GM20431 (cell line): ENCODE measurements at regions not wholly inside any gene's neighbourhood (a gene's known extent, or its start where the extent isn't known, plus 50 kb on each side); places are given as distances from the start of the nearest gene placed in this dataset.
"Not testable (repeated sequence)": the region's sequence is repeated elsewhere in the genome, so short reads cannot be mapped to it uniquely, and the experiment has no call there.

Source experiments
- in situ Hi-C: fragments of 300-500 bp; cut with MseI, MboI; formaldehyde crosslinking; loops from one replicate; pipeline ENCODE4 v1.15.0; 2020; ENCODE audit warnings: low sequenced_read_pairs; ENCODE audit not compliant: unreplicated experiment

DNA sequence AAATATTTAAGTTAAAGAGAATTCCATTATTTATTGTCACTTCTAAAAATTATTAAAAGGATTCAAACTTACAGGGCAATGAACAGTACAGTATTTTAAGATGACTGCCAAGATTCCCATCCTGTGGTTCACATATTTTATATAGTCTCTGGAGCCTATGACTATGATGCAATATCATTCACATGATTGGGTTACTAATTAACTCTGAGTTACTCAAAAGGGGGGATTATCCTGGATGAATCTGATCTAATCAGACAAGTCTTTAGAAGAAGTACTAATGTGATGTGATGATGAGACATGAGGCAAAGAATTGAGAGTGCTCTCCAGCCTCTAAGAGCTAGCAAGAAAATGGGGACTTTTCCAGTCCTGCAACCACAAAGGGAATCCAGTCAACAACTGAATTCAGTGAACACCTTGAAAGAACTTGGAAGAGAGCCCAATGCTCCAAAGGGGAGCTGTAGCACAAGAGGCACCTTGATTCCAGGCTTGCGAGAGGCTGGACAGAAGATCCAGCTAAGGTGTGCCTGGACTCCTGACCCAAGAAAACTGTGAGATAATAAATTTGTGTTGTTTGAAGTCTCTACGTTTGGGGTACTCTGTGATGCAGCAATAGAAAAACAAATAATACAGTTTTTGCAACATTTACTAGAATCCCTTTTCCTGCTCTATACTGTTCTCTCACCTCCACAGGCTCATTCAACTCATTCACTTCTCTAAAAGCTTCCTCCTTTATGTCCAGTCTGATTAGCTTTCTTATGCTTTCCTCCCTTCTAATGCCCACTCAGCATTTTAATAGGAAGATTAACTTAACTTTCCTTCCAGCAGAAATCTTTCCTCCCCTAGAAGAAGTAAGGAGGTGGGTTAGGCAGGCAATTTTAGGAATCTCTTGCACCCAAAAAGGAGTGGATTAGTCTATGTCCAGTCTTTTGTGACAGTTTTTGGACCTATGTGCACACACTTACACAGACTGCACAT, 133.8 kb upstream of the LCORL start:
- in situ Hi-C loops, result no loop called here

DNA sequence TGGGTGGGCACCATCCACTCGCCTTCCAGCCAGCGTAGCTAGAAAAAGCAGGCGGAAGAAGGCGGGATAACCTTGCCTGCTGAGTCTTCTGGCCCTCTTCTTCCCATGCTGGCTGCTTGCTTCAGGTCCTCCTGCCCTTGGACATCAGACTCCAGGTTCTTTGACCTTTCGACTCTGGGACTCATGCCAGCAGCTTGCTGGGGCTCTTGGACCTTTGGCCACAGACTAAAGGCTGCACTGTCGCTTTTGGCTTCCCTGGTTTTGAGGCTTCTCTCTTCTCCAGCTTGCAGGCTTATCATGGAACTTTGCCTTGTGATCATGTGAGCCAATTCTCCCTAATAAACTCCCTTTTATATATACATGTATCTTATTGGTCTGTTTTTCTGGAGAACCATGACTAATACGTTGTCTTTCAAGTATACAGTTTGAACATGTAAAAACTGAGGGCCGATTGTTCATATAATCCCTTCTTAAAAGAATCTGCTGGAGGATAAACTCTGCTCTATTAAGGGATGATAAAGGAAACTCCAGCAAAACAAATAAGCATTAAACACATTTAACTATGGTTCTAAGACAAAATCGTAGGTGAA, 116.6 kb upstream of the LCORL start:
- in situ Hi-C loops, result no loop called here

DNA sequence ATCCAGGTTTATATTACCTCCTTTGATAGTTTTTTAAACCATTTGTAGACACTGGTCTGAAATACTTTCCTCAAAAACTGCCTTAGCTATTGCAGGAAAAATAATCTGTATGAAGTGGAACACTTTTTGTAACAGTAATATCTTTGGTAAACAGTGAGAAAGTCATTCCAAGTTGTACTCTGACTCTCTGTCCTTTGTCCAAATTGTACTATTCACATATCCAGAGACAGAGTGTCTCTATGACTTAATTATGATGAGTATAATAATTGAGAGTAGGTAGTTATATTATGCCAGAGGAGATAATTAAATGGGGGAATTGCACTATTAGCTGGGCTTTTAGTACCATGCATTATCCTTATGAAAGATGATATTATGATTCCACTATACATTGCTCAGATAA, 112.6 kb upstream of the LCORL start:
- in situ Hi-C loops, result no loop called here

DNA sequence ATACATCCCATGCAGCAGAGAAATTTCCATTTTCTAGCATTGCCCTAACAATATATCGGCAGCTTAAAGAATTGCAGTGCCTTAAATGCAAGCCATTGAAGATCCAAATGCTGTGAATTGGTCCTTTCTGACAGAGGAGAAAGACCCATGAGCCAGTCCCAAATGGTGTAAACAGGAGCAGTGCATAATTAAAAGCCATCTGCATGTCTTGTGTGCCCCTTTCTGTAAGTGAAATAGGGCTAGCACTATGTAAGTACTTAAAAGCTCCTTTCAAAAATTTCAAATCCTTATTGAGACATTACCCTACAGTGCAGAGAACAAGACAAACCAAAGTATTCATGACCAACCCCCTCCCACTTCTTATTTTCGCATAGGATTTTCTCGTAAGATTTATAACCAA, 108.7 kb upstream of the LCORL start:
- in situ Hi-C loops, result no loop called here

DNA sequence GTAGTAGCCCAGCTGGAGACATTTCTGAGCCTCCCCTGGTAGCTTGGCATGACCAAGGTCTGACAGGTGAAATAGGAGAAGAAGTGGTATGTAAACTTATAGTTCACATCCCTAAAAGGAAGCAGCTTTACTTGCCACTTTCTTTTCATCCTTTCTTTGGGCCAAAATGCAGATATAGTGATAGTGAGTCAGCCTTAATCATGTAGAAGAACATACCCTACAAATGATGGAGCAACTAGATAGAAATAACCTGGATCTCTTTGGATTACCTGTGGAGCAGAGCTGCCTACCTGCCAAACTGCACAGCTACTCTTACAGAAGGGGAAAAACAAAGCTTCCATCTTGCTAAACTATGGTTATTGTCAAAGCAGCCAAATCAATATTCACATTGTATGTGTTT, 106.7 kb upstream of the LCORL start:
- in situ Hi-C loops, result no loop called here

DNA sequence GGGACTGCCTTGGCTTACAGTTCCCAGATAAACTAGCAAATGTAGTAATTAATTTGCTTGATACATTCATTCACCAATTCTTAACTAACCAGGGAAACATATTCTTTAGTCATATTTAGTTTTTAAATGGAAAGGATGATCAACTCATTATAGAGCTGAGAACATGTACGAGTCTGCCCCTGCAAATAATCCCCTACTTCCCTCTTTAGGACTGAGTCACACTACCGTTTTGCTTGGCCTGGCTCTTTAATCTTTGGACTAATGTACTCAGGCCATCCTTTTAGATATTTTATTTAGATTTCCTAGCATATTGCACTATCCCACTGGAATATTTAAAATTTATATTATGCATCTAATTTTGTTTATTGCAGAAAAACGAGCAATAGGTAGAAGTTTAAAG, 105.5 kb upstream of the LCORL start:
- in situ Hi-C loops, result no loop called here

DNA sequence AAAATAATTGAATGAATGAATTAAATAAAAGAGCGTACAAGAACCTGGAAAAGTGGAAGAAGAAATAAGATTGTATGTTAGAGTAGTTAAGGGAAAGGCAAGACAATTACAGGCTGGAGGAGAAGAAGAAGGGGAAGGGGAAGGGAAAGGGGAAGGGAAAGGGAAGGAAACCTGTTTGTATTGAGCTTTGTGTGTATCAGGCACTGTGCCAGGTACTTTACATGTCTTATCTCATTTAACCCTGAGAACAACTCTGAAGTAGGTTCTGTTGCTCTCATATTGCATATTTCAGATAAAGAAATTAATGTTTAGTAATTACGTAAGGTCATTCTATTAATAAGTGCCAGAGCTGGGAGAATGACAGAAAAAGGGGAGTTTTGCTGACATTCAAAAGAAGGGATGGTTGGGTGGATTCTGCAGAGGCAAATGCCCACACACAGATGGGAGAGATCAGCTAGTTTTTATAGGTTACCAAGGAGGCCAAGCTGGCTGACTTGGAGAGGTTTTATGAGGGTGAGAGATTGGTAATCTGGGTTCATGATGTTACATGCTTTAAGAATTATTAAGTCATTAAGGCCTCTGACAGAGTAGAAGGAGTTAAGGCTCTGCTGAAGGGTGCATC, 92.3 kb upstream of the LCORL start:
- in situ Hi-C loops, result no loop called here

DNA sequence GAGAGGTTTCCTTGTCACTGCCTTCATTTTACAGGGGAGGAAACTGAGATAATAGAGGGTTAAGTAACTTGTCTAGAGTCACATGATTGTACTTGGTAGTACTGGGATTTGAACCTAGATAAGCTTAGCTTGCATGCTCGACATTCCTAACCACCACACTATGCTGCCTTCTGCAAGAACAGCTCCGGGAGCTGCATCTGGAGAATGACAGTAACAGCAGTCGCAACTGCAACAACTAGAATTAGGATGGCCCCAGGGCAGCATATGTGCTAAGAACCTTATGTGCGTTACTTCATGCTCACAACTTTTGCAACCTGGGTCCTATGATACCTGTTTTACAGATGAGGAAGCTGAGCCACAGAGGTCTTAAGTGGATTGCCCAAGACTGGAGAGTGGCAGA, 89.5 kb upstream of the LCORL start:
- in situ Hi-C loops, result no loop called here

DNA sequence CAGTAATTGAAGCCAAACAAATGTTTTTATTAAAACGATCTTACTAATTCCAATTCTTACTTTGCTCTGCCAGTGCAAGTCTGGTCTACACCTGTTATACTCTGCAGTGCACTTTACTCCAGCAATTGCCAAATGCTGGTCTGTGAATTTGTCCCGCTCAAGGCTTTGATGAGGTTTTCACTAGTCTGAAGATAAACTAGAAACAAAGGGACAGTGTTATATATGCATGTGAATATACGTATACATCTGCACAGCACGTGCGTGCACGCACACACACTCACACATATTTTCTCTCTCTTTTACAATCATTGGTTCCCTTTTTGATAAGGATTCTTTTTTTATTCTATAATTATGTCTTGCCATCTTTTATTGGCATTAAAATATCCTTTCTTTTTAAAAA, 88.5 kb upstream of the LCORL start:
- in situ Hi-C loops, result no loop called here

DNA sequence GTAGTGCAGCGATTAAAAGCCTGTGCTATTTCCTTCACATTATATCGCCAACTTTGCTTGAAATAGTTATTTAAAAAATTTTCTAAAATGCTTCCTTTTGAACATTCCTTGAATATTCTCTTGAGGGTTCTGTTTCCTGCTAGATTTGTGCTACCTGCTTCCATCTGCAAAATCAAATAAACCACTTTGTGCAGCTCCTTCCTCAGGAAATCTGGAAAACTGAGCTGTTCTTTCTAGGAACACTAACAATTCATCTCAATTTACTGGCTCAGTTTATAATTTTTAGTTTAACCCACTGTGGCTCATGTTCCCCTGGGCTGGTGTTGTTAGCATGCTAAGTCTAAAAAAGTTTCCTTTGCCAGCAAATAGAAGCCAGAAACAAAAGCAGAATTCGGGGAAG, 88.1 kb upstream of the LCORL start:
- in situ Hi-C loops, result no loop called here

DNA sequence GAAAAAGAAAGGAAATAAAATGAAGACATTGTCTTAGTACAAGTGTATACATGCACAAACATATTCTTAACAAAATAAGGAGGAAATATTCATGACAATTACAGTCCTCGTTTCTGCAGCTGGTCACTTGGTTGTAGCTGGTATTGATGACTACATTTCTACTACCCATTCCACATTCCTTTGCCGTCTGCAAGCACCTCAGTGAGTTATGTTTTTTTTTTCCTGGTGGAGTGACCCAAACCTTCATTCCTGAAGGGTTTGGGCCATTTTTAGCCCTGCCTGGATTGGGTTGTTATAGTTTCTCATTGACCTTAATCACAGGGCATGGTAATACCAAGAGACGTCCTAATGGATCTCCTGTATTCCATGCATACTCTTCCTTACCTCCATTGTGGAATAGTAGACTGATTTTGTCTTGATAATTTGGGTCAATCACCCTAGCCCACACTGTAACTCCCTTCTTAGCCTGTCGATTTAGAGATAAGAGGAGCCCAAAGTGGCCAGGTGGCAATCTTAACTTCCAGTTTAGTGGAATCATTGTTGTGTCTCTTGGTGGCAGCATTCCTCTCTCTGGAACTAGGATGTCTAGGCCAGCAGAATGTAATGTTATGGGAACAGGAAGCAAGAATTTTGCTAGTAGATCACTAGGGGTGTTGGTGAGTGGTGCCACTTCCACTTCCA, 86.4 kb upstream of the LCORL start:
- in situ Hi-C loops, result not testable (repeated sequence)

DNA sequence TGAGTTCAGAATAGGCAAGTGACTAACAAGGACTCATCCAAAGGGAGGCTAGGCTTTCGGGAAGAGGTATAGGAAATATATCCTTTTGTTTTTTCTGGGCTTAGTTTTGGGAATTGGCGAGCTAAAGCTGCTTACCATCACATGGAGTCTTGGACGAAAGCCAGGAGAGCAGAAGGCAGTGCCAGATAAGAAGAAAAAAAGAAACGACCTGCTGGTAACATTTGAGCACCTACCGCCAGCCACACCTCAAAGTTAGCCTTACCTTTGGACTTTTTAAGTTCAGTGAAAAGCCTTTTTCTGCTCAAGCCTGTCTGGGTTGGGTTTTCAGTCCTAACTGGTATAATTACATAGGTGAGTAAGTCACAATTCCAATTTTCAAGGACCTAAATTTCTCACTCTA, 85.1 kb upstream of the LCORL start:
- in situ Hi-C loops, result no loop called here

DNA sequence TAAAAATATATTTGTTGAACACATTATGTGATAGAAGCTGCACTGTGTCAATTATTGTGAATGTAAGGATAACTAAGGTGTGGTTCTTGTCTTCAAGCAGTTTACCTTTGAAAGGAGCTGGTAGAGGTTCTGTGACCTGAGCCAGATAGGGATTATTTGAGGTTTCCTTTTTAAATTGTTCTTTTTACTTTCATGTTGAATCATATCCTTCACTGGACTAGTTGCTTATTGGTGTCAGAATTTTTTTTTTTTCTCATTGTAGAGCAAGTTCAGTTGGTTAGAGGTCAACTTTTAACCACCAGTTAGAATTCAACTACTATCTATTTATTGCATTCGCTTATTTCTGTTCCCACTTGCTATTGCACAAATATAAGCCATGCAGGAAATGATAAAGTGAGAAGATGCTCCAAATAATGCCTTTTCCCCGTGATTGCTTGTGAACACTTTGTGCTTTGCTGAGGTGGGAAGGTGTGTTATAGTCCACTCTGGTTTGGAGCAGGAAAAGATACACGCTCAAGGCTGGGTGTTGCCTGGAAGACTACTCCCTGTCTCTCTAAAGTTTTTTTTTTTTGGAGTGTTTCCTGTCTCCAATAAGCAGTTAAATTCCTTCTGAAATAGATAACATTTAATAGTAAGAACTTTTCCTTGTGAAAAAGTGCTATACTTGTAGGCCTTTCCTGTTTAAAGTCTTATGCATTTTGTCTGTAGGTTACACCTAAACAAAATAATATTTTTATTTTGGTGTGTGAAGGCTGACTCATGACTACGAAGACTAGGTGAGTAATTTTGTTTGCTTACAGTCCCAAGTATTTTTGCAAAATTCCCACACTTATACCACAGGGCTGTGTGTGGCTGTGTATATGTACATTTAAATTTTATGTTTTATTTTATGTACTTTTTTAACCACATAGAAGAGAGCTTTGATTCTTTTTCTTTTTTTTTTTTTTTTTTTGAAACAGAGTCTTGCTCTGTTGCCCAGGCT, 83.8 kb upstream of the LCORL start:
- in situ Hi-C loops, result no loop called here

DNA sequence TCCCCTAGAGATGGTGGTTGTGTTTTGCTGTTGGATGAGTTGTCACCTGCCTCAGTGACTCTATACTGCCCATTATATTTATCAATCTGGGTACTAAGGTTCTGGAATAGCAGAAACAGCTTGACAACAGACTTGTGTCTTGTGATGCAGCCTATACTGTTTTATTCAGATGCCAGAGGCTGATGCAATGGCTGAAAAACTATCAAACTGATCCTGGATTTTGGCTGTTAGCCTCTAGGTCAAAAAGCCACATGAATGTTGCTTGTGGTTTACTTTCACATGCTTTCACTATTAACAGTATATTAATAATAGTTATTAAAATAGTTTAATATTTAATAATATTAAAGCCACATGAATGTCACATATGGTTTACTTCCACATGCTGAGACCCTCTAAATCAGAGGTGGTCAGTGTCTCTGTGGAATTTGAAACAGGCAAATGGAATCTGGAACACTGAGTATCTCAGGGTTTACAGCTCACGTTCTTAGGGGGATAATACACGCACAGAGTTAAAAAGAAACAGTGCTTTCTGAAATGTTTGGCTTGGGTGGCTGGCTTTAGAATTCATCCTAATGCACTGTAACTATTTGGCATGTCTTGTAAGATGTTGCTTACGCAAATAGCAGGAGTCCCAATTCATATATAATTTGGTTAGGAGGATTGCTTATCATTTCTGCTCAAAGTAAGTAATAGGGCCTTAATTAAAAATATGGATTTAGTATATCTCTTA, 82.5 kb upstream of the LCORL start:
- in situ Hi-C loops, result no loop called here

DNA sequence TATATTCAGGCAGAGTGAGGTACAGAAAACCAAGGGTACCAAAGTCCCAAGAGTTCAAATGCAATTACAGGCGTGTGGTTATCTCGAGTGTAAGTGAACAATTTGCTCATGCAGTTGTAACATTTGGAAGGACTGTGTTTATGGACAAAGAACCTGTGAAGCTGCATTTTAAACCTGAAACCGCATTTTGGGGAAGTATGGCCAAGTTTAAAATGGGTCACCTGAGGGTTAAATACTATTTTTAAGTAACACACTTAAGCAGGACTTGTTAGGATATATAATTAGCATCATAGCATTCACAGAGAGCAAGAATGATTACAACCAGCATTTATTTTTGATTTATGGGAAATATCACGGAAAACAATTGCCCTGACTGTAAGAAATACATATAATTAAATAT, 79.1 kb upstream of the LCORL start:
- in situ Hi-C loops, result no loop called here

DNA sequence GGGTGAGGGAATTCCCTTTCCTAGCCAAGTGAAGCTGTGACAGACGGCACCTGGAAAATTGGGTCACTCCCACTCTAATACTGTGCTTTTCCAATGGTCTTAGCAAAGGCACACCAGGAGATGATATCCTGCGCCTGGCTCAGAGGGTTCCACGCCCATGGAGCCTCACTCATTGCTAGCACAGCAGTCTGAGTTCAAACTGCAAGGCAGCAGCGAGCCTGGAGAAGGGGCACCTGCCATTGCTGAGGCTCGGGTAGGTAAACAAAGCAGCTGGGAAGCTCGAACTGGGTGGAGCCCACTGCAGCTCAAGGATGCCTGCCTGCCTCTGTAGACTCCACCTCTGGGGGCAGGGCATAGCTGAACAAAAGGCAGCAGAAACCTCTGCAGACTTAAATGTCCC, 68.9 kb upstream of the LCORL start:
- in situ Hi-C loops, result not testable (repeated sequence)

DNA sequence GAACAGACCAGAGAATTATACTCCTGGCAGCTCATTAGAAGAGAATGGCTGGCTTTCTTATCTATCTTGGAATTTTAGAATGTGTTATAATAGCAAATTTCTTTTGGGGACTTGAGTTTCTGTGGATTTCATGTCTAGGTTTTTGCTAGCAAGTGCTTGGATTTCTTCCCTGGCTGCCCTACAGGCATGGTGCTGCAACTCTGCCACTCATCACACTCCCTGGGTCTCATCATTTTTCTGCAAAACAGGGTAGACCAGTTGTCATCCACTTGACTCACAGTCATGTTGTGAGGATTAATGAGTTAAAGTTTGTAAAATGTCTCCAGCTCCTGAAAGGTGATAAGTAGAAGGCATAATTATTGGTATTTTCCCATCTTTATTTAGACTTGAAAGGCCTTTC, 60.7 kb upstream of the LCORL start:
- in situ Hi-C loops, result no loop called here

DNA sequence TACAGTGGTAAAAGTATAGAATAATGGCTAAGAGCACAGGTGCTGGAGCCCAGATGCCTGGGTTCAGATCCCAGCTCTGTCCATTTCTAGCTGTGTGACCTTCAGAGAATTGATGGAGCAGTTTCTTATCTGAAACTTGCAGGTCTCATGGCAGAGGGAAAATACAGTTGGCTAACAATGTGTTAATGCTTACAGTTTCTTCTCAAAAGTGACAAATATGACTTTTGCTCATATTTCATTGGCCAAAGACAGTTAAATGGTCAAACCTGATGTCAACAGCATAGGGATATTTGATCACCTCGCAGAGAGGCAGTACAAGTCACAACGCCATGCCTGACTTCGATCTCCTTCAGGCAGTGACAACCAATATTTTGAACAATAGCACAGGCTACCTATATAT, 60.2 kb upstream of the LCORL start:
- in situ Hi-C loops, result no loop called here

DNA sequence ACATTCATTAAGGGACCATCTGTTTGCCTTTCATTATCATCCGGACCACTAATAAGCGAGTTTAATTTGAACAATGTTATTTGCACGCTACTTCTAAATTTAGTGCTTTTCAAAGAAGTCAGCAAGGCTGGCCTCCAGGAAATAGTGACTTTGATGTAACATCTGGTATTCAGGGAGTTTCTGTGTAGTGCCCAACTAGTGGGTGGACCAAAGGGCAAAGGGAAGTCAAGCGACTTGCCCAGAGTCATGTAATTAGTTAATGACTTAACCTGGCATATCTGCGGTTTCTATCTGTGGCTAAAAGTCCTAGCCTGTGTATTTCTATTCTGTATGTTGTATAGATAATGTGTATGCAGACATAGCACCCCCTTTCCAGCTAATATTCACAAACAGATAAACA, 56.3 kb upstream of the LCORL start:
- in situ Hi-C loops, result no loop called here
